ENCODE measurements at regions not wholly inside any gene's neighbourhood (a gene's known extent, or its start where the extent isn't known, plus 50 kb on each side); places are given as distances from the start of the nearest gene placed in this dataset.

DNA sequence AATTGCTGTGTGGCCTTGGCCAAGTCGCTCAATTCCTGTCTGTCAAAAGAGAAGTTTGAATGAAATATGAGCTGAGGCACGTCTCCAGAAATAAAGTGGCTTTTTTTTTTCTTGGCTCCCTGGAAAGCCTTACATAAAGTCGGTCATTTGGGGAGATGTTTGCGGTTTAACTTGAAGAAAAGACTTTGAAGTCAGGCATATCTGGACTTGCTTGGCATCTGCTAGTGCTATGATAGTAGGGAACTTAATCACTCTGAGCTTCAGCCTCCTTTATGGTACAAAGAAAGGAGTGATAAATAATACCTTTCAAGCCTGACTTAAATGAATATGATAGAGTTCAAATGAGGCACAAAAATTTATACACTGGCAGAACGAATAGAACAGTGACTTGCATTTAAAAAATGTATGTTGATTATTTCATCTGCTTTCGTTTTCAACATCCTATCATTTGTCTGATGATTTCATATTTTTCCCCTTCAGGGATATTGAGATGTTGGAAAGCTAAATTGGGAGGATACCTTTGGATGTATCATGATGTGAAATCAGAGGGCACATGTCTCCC, 60.2 kb downstream of the FASLG start:
- TF ChIP-seq CTCF (IDR thresholded peaks at IDR 0.05) (no peak), EZH2phosphoT487 (IDR thresholded peaks at IDR 0.05) (no peak)
